ENCODE measurements at regions not wholly inside any gene's neighbourhood (a gene's known extent, or its start where the extent isn't known, plus 50 kb on each side); places are given as distances from the start of the nearest gene placed in this dataset.

GRCh38 chr13:110073982-110074381 is 233.0 kb downstream of the COL4A1 start:
- no peak for TF ChIP-seq CTCF (conservative IDR thresholded peaks at IDR 0.05; ENCODE audit: low read length)
- no peak for TF ChIP-seq EZH2phosphoT487 (IDR thresholded peaks at IDR 0.05; ENCODE audit: borderline replicate concordance, low read depth, low read length)
